Neutrophil (primary cell): ENCODE measurements at regions not wholly inside any gene's neighbourhood (a gene's known extent, or its start where the extent isn't known, plus 50 kb on each side); places are given as distances from the start of the nearest gene placed in this dataset.

Experiments
- H3K27ac ChIP-seq: fragments of 200-600 bp; sonication (generic); 2 replicates; pipeline ENCODE4 v1.5.1; 2016; ENCODE audit warnings: mild to moderate bottlenecking, moderate library complexity
- H3K27me3 ChIP-seq: fragments of 200-600 bp; sonication (generic); 2 replicates; pipeline ENCODE4 v1.6.0; 2016; ENCODE audit warnings: mild to moderate bottlenecking
- H3K36me3 ChIP-seq: fragments of 200-600 bp; sonication (generic); 2 replicates; pipeline ENCODE4 v1.5.1; 2017
- H3K4me1 ChIP-seq, 2 experiments: fragments of 200-600 bp in 1 of 2; sonication (generic) in 1 of 2; 1 replicate in 1 of 2; 2 replicates in 1 of 2; pipeline versions ENCODE4 v1.5.1 to v1.6.1; 2013 to 2016; ENCODE audit warnings: low read depth in 1 of 2, low read length in 1 of 2, mild to moderate bottlenecking in 1 of 2, moderate library complexity in 1 of 2; ENCODE audit not compliant: control insufficient read depth in 1 of 2, insufficient read depth in 1 of 2
- H3K4me3 ChIP-seq, 2 experiments: fragments of 200-600 bp in 1 of 2; sonication (generic) in 1 of 2; 1 replicate in 1 of 2; 2 replicates in 1 of 2; pipeline ENCODE4 v1.5.1; 2013 to 2016; ENCODE audit warnings: low read depth in 1 of 2, low read length in 1 of 2, mild to moderate bottlenecking in 1 of 2, moderate library complexity in 1 of 2
- H3K9me3 ChIP-seq: fragments of 200-600 bp; sonication (generic); 2 replicates; pipeline ENCODE4 v1.5.1; 2016
- CTCF ChIP-seq: fragments of 200-600 bp; sonication (generic); IDR thresholded peaks from 2 replicates; pipeline ENCODE4 v1.5.1; 2016; ENCODE audit warnings: antibody characterized with exemption

- no peaks in the 10 kb centered on the region for H3K36me3 ChIP-seq
- H3K27ac ChIP-seq = no peak overlapping the region
- no peak overlapping the region for H3K4me3 ChIP-seq
- H3K4me1 ChIP-seq = no peaks in the 10 kb centered on the region
- no peak for TF ChIP-seq CTCF
- no peaks in the 10 kb centered on the region for H3K27me3 ChIP-seq
- H3K9me3 ChIP-seq = no peaks in the 10 kb centered on the region
These were observed 74.6 kb upstream of the TMTC1 start for GRCh38 chr12:29858270-29858786.

GRCh38 chr12:29847246-29847645 is 63.5 kb upstream of the TMTC1 start:
- H3K4me1 ChIP-seq = no peaks in the 10 kb centered on the region
- no peak overlapping the region for H3K27ac ChIP-seq
- TF ChIP-seq CTCF = no peak
- H3K4me3 ChIP-seq = no peak overlapping the region
- H3K27me3 ChIP-seq = no peaks in the 10 kb centered on the region
- H3K36me3 ChIP-seq = no peaks in the 10 kb centered on the region
- H3K9me3 ChIP-seq = no peaks in the 10 kb centered on the region

GRCh38 chr12:29844667-29845066 is 60.9 kb upstream of the TMTC1 start:
- Histone ChIP-seq H3K27ac (no peak overlapping the region), H3K9me3 (no peaks in the 10 kb centered on the region), H3K27me3 (no peaks in the 10 kb centered on the region), H3K4me3 (no peak overlapping the region), H3K36me3 (no peaks in the 10 kb centered on the region), H3K4me1 (no peaks in the 10 kb centered on the region)
- TF ChIP-seq CTCF = no peak

GRCh38 chr12:29843036-29843435 is 59.3 kb upstream of the TMTC1 start:
- Histone ChIP-seq H3K27ac (no peak overlapping the region), H3K36me3 (no peaks in the 10 kb centered on the region), H3K4me1 (no peaks in the 10 kb centered on the region), H3K9me3 (no peaks in the 10 kb centered on the region), H3K4me3 (no peak overlapping the region), H3K27me3 (no peaks in the 10 kb centered on the region)
- no peak for TF ChIP-seq CTCF

GRCh38 chr12:29838768-29839167 is 55.0 kb upstream of the TMTC1 start:
- no peak for TF ChIP-seq CTCF
- H3K27me3 ChIP-seq = no peaks in the 10 kb centered on the region
- H3K4me3 ChIP-seq = no peak overlapping the region
- H3K4me1 ChIP-seq = no peaks in the 10 kb centered on the region
- H3K9me3 ChIP-seq = no peaks in the 10 kb centered on the region
- no peak overlapping the region for H3K27ac ChIP-seq
- H3K36me3 ChIP-seq = no peaks in the 10 kb centered on the region
